ENCODE measurements at regions not wholly inside any gene's neighbourhood (a gene's known extent, or its start where the extent isn't known, plus 50 kb on each side); places are given as distances from the start of the nearest gene placed in this dataset.

GRCh38 chr10:85187047-85187446 lies 858.7 kb downstream of the CCSER2 start:
- Histone ChIP-seq H3K4me1 (ENCODE audit: low read depth) (no peaks in the 10 kb centered on the region), H3K4me3 (no peak overlapping the region), H3K9me3 (no peaks in the 10 kb centered on the region), H3K36me3 (ENCODE audit: low read depth) (no peaks in the 10 kb centered on the region)
- DNase-seq (peak in 2 of 3 donors; percentile 18 to 31), ATAC-seq (no peak)
- no peak for TF ChIP-seq CTCF (IDR thresholded peaks at IDR 0.05)
- intact Hi-C loops (cut with DNase I, micrococcal nuclease), result no loop called here

DNA sequence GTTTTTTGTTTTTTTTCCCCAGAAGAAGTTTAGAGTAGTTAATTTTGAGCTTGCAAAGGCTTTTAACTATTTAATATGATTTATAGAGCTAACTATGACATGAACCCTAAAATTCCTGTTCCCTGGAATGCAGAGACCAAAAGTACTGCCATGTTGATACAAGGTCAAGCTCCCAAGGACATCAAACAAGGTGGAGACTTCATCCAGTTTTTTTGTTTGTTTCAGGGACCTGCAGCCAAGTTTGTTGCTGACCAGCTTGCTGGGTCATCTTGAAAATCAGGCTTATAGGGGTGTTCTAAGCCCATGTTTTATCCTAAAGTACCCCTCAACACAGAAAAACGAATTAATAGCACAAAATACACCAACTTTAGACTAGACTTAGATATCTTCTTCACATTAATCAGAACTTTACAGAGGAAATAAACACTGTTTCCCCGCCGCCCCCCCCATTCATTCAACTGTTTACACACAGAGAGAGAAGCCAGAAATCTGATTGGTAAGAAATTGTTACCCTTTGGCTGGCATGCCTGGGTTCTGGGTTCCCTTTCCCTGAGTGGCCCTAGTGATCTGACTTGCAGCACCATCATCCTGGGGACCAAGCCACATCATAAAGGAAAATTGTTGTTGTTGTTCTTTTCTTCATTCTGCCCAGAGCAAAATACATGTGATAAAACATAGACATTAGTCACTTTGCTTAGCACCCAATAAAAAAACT lies 860.5 kb downstream of the CCSER2 start:
- no peak for ATAC-seq
- DNase-seq, result no peak

GRCh38 chr10:85193796-85194195 lies 865.4 kb downstream of the CCSER2 start:
- intact Hi-C loops (cut with DNase I, micrococcal nuclease), result no loop called here
- TF ChIP-seq CTCF (IDR thresholded peaks at IDR 0.05), result no peak
- Histone ChIP-seq H3K36me3 (ENCODE audit: low read depth) (no peaks in the 10 kb centered on the region), H3K4me3 (no peak overlapping the region), H3K9me3 (no peaks in the 10 kb centered on the region), H3K4me1 (ENCODE audit: low read depth) (no peaks in the 10 kb centered on the region)
- no peak for ATAC-seq
- DNase-seq, result no peak

More for the DNA sequence above, 860.5 kb downstream of the CCSER2 start:
- Histone ChIP-seq H3K4me1 (ENCODE audit: low read depth) (no peaks in the 10 kb centered on the region), H3K9me3 (no peaks in the 10 kb centered on the region), H3K4me3 (no peak overlapping the region), H3K36me3 (ENCODE audit: low read depth) (no peaks in the 10 kb centered on the region)
- no peak for TF ChIP-seq CTCF (IDR thresholded peaks at IDR 0.05)
- intact Hi-C loops (cut with DNase I, micrococcal nuclease), result no loop called here

DNA sequence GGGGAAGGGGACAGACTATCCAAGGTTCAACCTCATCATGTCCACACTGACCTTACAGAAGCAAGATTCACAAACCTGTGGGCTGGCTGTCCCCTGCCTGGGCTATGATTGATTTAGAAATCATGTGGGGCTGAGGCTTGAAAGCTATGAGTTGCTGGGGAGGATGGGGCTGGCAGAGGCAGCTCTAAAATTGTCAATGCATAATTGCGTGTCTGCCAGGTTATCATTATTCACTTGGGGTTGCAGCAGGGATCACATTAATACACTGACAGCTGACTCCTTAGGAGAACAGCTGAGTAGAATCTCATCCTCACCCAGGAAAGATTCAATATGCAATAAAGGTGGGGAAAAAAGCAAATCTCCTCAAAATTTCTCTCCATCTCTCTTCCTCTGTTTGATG lies 866.3 kb downstream of the CCSER2 start:
- H3K4me3 ChIP-seq, result no peak overlapping the region
- no peaks in the 10 kb centered on the region for H3K9me3 ChIP-seq
- no peaks in the 10 kb centered on the region for H3K36me3 ChIP-seq (ENCODE audit: low read depth)
- no peak for DNase-seq
- no peaks in the 10 kb centered on the region for H3K4me1 ChIP-seq (ENCODE audit: low read depth)
- no peak for TF ChIP-seq CTCF (IDR thresholded peaks at IDR 0.05)
- no peak for ATAC-seq
- intact Hi-C loops (cut with DNase I, micrococcal nuclease), result no loop called here

GRCh38 chr10:85195596-85195995 lies 867.2 kb downstream of the CCSER2 start:
- DNase-seq, result no peak
- no peak for TF ChIP-seq CTCF (IDR thresholded peaks at IDR 0.05)
- H3K9me3 ChIP-seq, result no peaks in the 10 kb centered on the region
- no peak for ATAC-seq
- no peaks in the 10 kb centered on the region for H3K4me1 ChIP-seq (ENCODE audit: low read depth)
- H3K36me3 ChIP-seq (ENCODE audit: low read depth), result no peaks in the 10 kb centered on the region
- intact Hi-C loops (cut with DNase I, micrococcal nuclease), result no loop called here
- no peak overlapping the region for H3K4me3 ChIP-seq

DNA sequence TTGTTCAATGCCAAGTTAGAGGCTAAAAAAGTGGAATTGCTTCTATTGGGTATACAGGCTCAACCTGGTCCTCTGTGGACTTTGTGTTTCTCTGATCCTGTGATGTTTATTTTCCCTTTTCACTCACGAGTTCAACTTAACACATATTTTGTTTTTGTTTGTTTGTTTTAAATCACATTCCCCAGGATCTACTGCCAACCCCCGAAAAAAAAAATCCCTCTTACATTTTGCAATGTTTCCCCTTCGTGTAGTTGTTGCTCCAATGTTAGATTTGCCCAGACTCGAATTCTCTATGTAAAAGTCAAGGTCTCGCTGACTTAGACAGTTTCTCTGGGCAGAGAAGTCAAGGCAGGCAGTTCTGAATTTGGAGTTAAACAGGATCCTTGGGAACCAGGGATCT lies 876.4 kb downstream of the CCSER2 start:
- DNase-seq (no peak), ATAC-seq (no peak)
- Histone ChIP-seq H3K4me1 (ENCODE audit: low read depth) (no peaks in the 10 kb centered on the region), H3K9me3 (no peaks in the 10 kb centered on the region), H3K36me3 (ENCODE audit: low read depth) (no peaks in the 10 kb centered on the region), H3K4me3 (no peak overlapping the region)
- no peak for TF ChIP-seq CTCF (IDR thresholded peaks at IDR 0.05)
- intact Hi-C loops (cut with DNase I, micrococcal nuclease), result no loop called here

All from mucosa of descending colon (tissue), 3 donors.